WTC11 (cell line): ENCODE measurements at regions not wholly inside any gene's neighbourhood (a gene's known extent, or its start where the extent isn't known, plus 50 kb on each side); places are given as distances from the start of the nearest gene placed in this dataset.

Experiments used
- ATAC-seq: fragments of 200-7000 bp; cut with Tn5 transposase; 2 replicates; pipeline ENCODE4 v1.10.0; 2021; ENCODE audit warnings: mild to moderate bottlenecking, moderate library complexity
- CTCF ChIA-PET: fragments of 300-600 bp; sonication (Branson Sonifier 250); formaldehyde crosslinking; loops from one replicate; lab custom pipeline; 2021; ENCODE audit warnings: antibody characterized with exemption; lab: Charles Lee
- POLR2A ChIA-PET: fragments of 350-600 bp; sonication (Branson Sonifier 250); formaldehyde crosslinking; loops from one replicate; lab custom pipeline; 2021; ENCODE audit warnings: antibody characterized with exemption; lab: Charles Lee
- DNase-seq: peaks from one replicate; pipeline ENCODE4 v3.0.0; 2021; ENCODE audit warnings: low spot score
- H3K27ac Mint-ChIP-seq: 2 replicates; pipeline ENCODE4 v1.8.0; 2021; ENCODE audit warnings: mixed read lengths
- H3K27me3 Mint-ChIP-seq: 2 replicates; pipeline ENCODE4 v1.8.0; 2021; ENCODE audit warnings: low read depth, mild to moderate bottlenecking, moderate library complexity, mixed read lengths
- H3K36me3 Mint-ChIP-seq: 2 replicates; pipeline ENCODE4 v1.8.0; 2021; ENCODE audit warnings: mixed read lengths
- H3K4me1 Mint-ChIP-seq: 2 replicates; pipeline ENCODE4 v1.8.0; 2022; ENCODE audit warnings: mixed read lengths
- H3K4me3 Mint-ChIP-seq: 2 replicates; pipeline ENCODE4 v1.8.0; 2021; ENCODE audit warnings: mild to moderate bottlenecking, moderate library complexity, mixed read lengths
- H3K9me3 Mint-ChIP-seq: 2 replicates; pipeline ENCODE4 v1.8.0; 2021; ENCODE audit warnings: mixed read lengths
- CDX4 ChIP-seq: fragments of 250-450 bp; sonication (Bioruptor Pico); IDR thresholded peaks from 2 replicates; pipeline ENCODE4 v1.9.0; 2021; ENCODE audit warnings: moderate library complexity, mild to moderate bottlenecking, inconsistent platforms, borderline replicate concordance
- EMX1 ChIP-seq: fragments of 250-450 bp; sonication (Bioruptor Pico); IDR thresholded peaks from 2 replicates; pipeline ENCODE4 v1.8.0; 2021; ENCODE audit warnings: mild to moderate bottlenecking
- FOXK1 ChIP-seq: sonication (generic); formaldehyde crosslinking; IDR thresholded peaks from 2 replicates; pipeline ENCODE4 v1.8.0; 2022; ENCODE audit warnings: mild to moderate bottlenecking, moderate library complexity, missing genetic modification reagents
- FOXP1 ChIP-seq: sonication (generic); formaldehyde crosslinking; IDR thresholded peaks from 2 replicates; pipeline ENCODE4 v1.8.0; 2022; ENCODE audit warnings: missing genetic modification reagents, mild to moderate bottlenecking, moderate library complexity, borderline replicate concordance
- GTF2I ChIP-seq: fragments of 250-450 bp; sonication (Bioruptor Pico); conservative IDR thresholded peaks from 2 replicates; pipeline ENCODE4 v1.4.0; 2021; ENCODE audit warnings: mild to moderate bottlenecking
- JAZF1 ChIP-seq: fragments of 250-450 bp; sonication (Bioruptor Pico); IDR thresholded peaks from 2 replicates; pipeline ENCODE4 v1.9.0; 2021; ENCODE audit warnings: moderate library complexity, mild to moderate bottlenecking, inconsistent platforms
- MLX ChIP-seq: sonication (generic); formaldehyde crosslinking; IDR thresholded peaks from 2 replicates; pipeline ENCODE4 v1.8.1; 2023; ENCODE audit warnings: mild to moderate bottlenecking, missing genetic modification reagents, moderate library complexity
- NFE2L1 ChIP-seq: sonication (generic); formaldehyde crosslinking; IDR thresholded peaks from 2 replicates; pipeline ENCODE4 v1.8.1; 2023; ENCODE audit warnings: missing genetic modification reagents
- NR3C1 ChIP-seq: sonication (generic); formaldehyde crosslinking; conservative IDR thresholded peaks from 2 replicates; pipeline ENCODE4 v1.8.1; 2023; ENCODE audit warnings: low read depth, mild to moderate bottlenecking, missing genetic modification reagents
- STAT6 ChIP-seq: sonication (generic); formaldehyde crosslinking; conservative IDR thresholded peaks from 2 replicates; pipeline ENCODE4 v1.8.1; 2023; ENCODE audit warnings: mild to moderate bottlenecking, low read depth, missing genetic modification reagents, moderate library complexity
- TP53 ChIP-seq: sonication (generic); formaldehyde crosslinking; IDR thresholded peaks from 2 replicates; pipeline ENCODE4 v1.8.1; 2023; ENCODE audit warnings: mild to moderate bottlenecking, missing genetic modification reagents
- ZNF281 ChIP-seq: sonication (generic); formaldehyde crosslinking; IDR thresholded peaks from 2 replicates; pipeline ENCODE4 v1.8.0; 2023; ENCODE audit warnings: mild to moderate bottlenecking, missing genetic modification reagents
- ZNF317 ChIP-seq: sonication (generic); formaldehyde crosslinking; IDR thresholded peaks from 2 replicates; pipeline ENCODE4 v1.8.1; 2023; ENCODE audit warnings: low read depth, mild to moderate bottlenecking, moderate library complexity, missing genetic modification reagents, borderline replicate concordance
- ZNF512 ChIP-seq: sonication (generic); formaldehyde crosslinking; IDR thresholded peaks from 2 replicates; pipeline ENCODE4 v1.8.1; 2022; ENCODE audit warnings: missing genetic modification reagents, borderline replicate concordance
- TF ChIP-seq, protein P1 (sequence below): fragments of 250-450 bp; sonication (Bioruptor Pico); IDR thresholded peaks from 2 replicates; pipeline ENCODE4 v1.9.0; 2021; ENCODE audit warnings: mild to moderate bottlenecking

GRCh38 chr4:151857368-151857767 is 96.6 kb upstream of the GATB start (continued):
- TF ChIP-seq STAT6 (CRISPR knock-in tag) (no peak), MLX (CRISPR knock-in tag) (no peak), ZNF317 (CRISPR knock-in tag) (no peak), CDX4 (CRISPR knock-in tag) (no peak), ZNF512 (CRISPR knock-in tag) (no peak), TP53 (CRISPR knock-in tag) (no peak), EMX1 (CRISPR knock-in tag) (no peak), ZNF281 (CRISPR knock-in tag) (no peak), JAZF1 (CRISPR knock-in tag) (no peak), FOXP1 (no peak), NR3C1 (no peak), NFE2L1 (CRISPR knock-in tag) (no peak)
- TF ChIP-seq, protein P1, sequence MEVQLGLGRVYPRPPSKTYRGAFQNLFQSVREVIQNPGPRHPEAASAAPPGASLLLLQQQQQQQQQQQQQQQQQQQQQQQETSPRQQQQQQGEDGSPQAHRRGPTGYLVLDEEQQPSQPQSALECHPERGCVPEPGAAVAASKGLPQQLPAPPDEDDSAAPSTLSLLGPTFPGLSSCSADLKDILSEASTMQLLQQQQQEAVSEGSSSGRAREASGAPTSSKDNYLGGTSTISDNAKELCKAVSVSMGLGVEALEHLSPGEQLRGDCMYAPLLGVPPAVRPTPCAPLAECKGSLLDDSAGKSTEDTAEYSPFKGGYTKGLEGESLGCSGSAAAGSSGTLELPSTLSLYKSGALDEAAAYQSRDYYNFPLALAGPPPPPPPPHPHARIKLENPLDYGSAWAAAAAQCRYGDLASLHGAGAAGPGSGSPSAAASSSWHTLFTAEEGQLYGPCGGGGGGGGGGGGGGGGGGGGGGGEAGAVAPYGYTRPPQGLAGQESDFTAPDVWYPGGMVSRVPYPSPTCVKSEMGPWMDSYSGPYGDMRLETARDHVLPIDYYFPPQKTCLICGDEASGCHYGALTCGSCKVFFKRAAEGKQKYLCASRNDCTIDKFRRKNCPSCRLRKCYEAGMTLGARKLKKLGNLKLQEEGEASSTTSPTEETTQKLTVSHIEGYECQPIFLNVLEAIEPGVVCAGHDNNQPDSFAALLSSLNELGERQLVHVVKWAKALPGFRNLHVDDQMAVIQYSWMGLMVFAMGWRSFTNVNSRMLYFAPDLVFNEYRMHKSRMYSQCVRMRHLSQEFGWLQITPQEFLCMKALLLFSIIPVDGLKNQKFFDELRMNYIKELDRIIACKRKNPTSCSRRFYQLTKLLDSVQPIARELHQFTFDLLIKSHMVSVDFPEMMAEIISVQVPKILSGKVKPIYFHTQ (CRISPR knock-in tag) = no peak
- TF ChIP-seq, all 79 proteins: peak for 0

GRCh38 chr4:151855747-151856146 is 94.9 kb upstream of the GATB start:
- Mint-ChIP-seq H3K27ac (no peak overlapping the region), H3K4me3 (no peak overlapping the region), H3K4me1 (peaks cover 7% of the 10 kb centered on the region), H3K27me3 (no peaks in the 10 kb centered on the region; the same call in 1 of the 2 replicates), H3K9me3 (no peaks in the 10 kb centered on the region), H3K36me3 (no peaks in the 10 kb centered on the region)
- CTCF ChIA-PET = no interaction called here
- DNase-seq (no peak), ATAC-seq (no peak)
- 0 out of 2 replicates have a peak, but pooled peaks have one; percentile 26 for TF ChIP-seq GTF2I (CRISPR knock-in tag)
- no peak for TF ChIP-seq FOXK1 (CRISPR knock-in tag)
- POLR2A ChIA-PET = no interaction called here
